Stomach (tissue), 8 donors: ENCODE measurements at regions not wholly inside any gene's neighbourhood (a gene's known extent, or its start where the extent isn't known, plus 50 kb on each side); places are given as distances from the start of the nearest gene placed in this dataset.

Experiments used
- DNase-seq, 2 donors: peaks; one replicate each; pipeline versions ENCODE4 v3.0.0 to v3.0.0-alpha.2; 2013 to 2019
- H3K27ac ChIP-seq, 5 donors: fragments of 200-600 bp in 4 of 5; sonication (generic) in 4 of 5; one replicate each; pipeline ENCODE4 v1.5.1; 2013 to 2019; ENCODE audit warnings: mild to moderate bottlenecking in 1 of 5, moderate library complexity in 1 of 5
- H3K27me3 ChIP-seq, 3 donors: fragments of 200-600 bp; sonication (generic); one replicate each; pipeline ENCODE4 v1.5.1; 2017 to 2019; ENCODE audit warnings: mixed run types in 1 of 3
- H3K36me3 ChIP-seq, 4 donors: fragments of 200-600 bp; sonication (generic); 1 replicate in 3 of 4; 2 replicates in 1 of 4; pipeline ENCODE4 v1.5.1; 2016 to 2019
- H3K4me1 ChIP-seq, 4 donors: fragments of 200-600 bp; sonication (generic); one replicate each; pipeline ENCODE4 v1.5.1; 2016 to 2019
- H3K4me3 ChIP-seq, 4 donors: fragments of 200-600 bp; sonication (generic) in 3 of 4; one replicate each; pipeline ENCODE4 v1.5.1; 2016 to 2019; ENCODE audit warnings: mild to moderate bottlenecking in 1 of 4
- H3K9me3 ChIP-seq, 4 donors: fragments of 200-600 bp; sonication (generic); one replicate each; pipeline ENCODE4 v1.5.1; 2016 to 2019
- CTCF ChIP-seq, 7 experiments: fragments of 450-650 bp in 4 of 7; fragments of 200-600 bp in 3 of 7; sonication (generic) in 3 of 7; IDR thresholded peaks; one replicate each; pipeline ENCODE4 v1.5.1; 2016 to 2019; ENCODE audit warnings: antibody characterized with exemption in 7 of 7, control low read depth in 2 of 7, mild to moderate bottlenecking in 1 of 7
- EP300 ChIP-seq: sonication (generic); formaldehyde crosslinking; IDR thresholded peaks from one replicate; pipeline ENCODE4 v1.6.1; 2017; ENCODE audit warnings: antibody characterized with exemption
- POLR2A ChIP-seq, 4 donors: fragments of 450-650 bp; IDR thresholded peaks; one replicate each; pipeline ENCODE4 v1.6.1; 2016; ENCODE audit warnings: antibody characterized with exemption in 4 of 4, control low read depth in 2 of 4, mild to moderate bottlenecking in 1 of 4, moderate library complexity in 1 of 4
- POLR2AphosphoS5 ChIP-seq, 3 donors: sonication (generic); formaldehyde crosslinking; IDR thresholded peaks; one replicate each; pipeline ENCODE4 v1.6.1; 2016; ENCODE audit warnings: antibody characterized with exemption in 3 of 3
- WGBS, 5 donors: extraction: QIAGEN DNeasy Blood & Tissue Kit in 3 of 5; methylation state at CpG; one replicate each; pipeline versions ENCODE4 v1.1.5 to v1.1.7; 2013 to 2018; 5-methylcytosine and 5-hydroxymethylcytosine counted together
- intact Hi-C: fragments of 100-400 bp; cut with DNase I; formaldehyde crosslinking; loops from one replicate; pipeline ENCODE4 v1.15.1; 2023; ENCODE audit warnings: low total_unique reads
- donor health status: healthy with polysubstance abuse.
- donor health status: Bipolar disorder and iron deficiency.
- donor health status: healthy.

DNA sequence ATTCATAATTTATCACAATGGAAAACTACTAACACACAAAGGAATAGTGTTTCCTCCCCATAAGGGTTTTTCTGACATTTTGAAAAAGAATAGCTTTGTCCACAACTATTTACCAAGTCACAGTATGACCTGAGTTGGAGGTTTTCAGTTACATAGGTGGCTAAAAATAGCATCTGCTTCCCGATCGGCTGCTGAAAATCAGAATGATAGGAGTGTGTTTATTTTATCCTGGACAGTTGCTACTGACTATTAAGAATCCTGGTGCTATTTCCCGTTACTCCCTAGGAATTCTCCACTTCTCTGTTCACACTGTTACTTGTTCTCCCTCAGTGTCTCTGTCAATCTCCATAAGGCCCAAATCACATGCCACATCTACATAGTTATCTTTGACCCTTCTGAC is 353.9 kb upstream of the RARB start:
- TF ChIP-seq CTCF (IDR thresholded peaks at IDR 0.05) (no peak), EP300 (no peak), POLR2AphosphoS5 (IDR thresholded peaks at IDR 0.05) (no peak), POLR2A (IDR thresholded peaks at IDR 0.05) (no peak)
- H3K4me1 ChIP-seq: peaks cover 0 to 6% (median 0%) of the 10 kb centered on the region in 4 donors
- H3K27ac ChIP-seq: no peak overlapping the region
- H3K36me3 ChIP-seq: no peaks in the 10 kb centered on the region
- H3K4me3 ChIP-seq: no peak overlapping the region
- no peaks in the 10 kb centered on the region for H3K9me3 ChIP-seq
- WGBS, 5 donors: 15 to 35% (median 28%) methylated on average over 3 of the region's 3 CpGs
- no peaks in the 10 kb centered on the region for H3K27me3 ChIP-seq
- intact Hi-C loops: no loop called here
- no peak for DNase-seq

GRCh38 chr3:25080461-25080860 is 347.6 kb upstream of the RARB start:
- no peaks in the 10 kb centered on the region for H3K27me3 ChIP-seq
- no peaks in the 10 kb centered on the region for H3K36me3 ChIP-seq
- DNase-seq: no peak
- no peak overlapping the region for H3K4me3 ChIP-seq
- WGBS, 5 donors: 91 to 97% (median 94%) methylated on average over 1 of the region's 1 CpG
- TF ChIP-seq CTCF (IDR thresholded peaks at IDR 0.05) (no peak), POLR2A (IDR thresholded peaks at IDR 0.05) (no peak), EP300 (no peak), POLR2AphosphoS5 (IDR thresholded peaks at IDR 0.05) (no peak)
- H3K9me3 ChIP-seq: no peaks in the 10 kb centered on the region
- H3K27ac ChIP-seq: no peak overlapping the region
- intact Hi-C loops: no loop called here
- H3K4me1 ChIP-seq: no peaks in the 10 kb centered on the region

DNA sequence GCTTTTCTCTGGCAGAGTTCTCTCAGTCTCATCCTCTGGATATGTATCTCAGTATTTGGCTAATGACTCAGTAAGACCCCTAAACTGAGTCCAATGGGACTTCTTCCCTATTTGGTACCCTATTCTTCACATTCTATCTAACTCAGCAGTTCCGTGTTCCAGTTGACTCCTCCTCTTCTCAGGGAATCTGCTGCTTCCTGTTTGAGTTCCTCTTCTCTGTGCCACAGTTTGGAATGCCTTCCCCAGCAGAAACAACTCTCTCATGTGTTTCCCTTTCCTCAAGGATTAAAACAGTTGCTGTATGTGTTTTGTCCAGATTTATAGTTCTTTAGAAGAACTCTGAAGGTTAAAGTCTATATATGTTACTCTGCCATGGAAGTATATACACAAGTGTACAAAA is 344.0 kb upstream of the RARB start:
- DNase-seq: no peak
- H3K36me3 ChIP-seq: no peaks in the 10 kb centered on the region
- intact Hi-C loops: no loop called here
- H3K27ac ChIP-seq: no peak overlapping the region
- H3K4me3 ChIP-seq: no peak overlapping the region
- whole genome bisulfite sequencing, 5 donors: 41 to 67% (median 50%) methylated on average over 1 of the region's 1 CpG
- TF ChIP-seq EP300 (no peak), CTCF (IDR thresholded peaks at IDR 0.05) (no peak), POLR2A (IDR thresholded peaks at IDR 0.05) (no peak), POLR2AphosphoS5 (IDR thresholded peaks at IDR 0.05) (no peak)
- peaks cover 0 to 5% (median 0%) of the 10 kb centered on the region in 4 donors for H3K4me1 ChIP-seq
- H3K27me3 ChIP-seq: no peaks in the 10 kb centered on the region
- H3K9me3 ChIP-seq: no peaks in the 10 kb centered on the region

DNA sequence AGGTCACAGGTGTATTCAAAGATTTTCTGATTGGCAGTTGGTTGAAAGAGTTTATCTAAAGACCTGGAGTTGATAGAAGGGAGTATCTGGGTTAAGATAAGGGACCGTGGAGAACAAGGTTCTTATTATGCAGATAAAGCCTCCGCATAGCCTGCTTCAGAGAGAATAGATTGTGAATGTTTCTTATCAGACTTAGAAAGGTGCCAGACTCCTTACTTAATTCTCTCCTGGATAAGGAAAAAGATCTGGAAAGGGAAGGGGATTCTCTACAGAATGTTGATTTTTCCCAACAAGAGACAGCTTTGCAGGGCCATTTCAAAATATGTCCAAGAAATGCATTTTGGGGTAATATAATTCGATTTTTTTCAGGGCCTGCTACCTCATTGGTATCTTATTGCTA is 341.3 kb upstream of the RARB start:
- Histone ChIP-seq H3K4me1 (peaks cover 0 to 5% (median 0%) of the 10 kb centered on the region in 4 donors), H3K36me3 (no peaks in the 10 kb centered on the region), H3K9me3 (no peaks in the 10 kb centered on the region), H3K4me3 (no peak overlapping the region), H3K27me3 (no peaks in the 10 kb centered on the region), H3K27ac (no peak overlapping the region)
- no peak for TF ChIP-seq EP300
- no peak for TF ChIP-seq CTCF (IDR thresholded peaks at IDR 0.05)
- TF ChIP-seq POLR2A (IDR thresholded peaks at IDR 0.05): no peak
- TF ChIP-seq POLR2AphosphoS5 (IDR thresholded peaks at IDR 0.05): no peak
- 27 to 53% (median 36%) methylated on average over 3 of the region's 3 CpGs for WGBS, 5 donors
- intact Hi-C loops: no loop called here
- peak in 1 of 2 donors; percentile 13 for DNase-seq
